ENCODE measurements at regions not wholly inside any gene's neighbourhood (a gene's known extent, or its start where the extent isn't known, plus 50 kb on each side); places are given as distances from the start of the nearest gene placed in this dataset.

- Histone ChIP-seq H3K4me1 (ENCODE audit: insufficient read depth) (peaks cover 5% of the 10 kb centered on the region; the same call in 1 of the 2 replicates), H3K9me2 (ENCODE audit: insufficient read depth) (no peaks in the 10 kb centered on the region), H3K4me2 (no peak overlapping the region), H3K4me3 (no peak overlapping the region), H3F3A (replicated peaks; ENCODE audit: low read depth) (no peaks in the 10 kb centered on the region), H4K20me1 (replicated peaks; ENCODE audit: insufficient read depth) (no peaks in the 10 kb centered on the region), H3K79me2 (replicated peaks; ENCODE audit: insufficient read depth) (no peaks in the 10 kb centered on the region), H3K36me3 (ENCODE audit: insufficient read depth) (no peaks in the 10 kb centered on the region), H2AFZ (no peak overlapping the region), H3K27me3 (ENCODE audit: insufficient read depth) (no peaks in the 10 kb centered on the region), H3K27ac (ENCODE audit: low read depth) (no peak overlapping the region)
- peaks cover 13% of the 10 kb centered on the region for H3K9me3 Mint-ChIP-seq
- H3K4me1 Mint-ChIP-seq = peaks cover 9% of the 10 kb centered on the region
- H3K27me3 Mint-ChIP-seq (ENCODE audit: insufficient read depth, low read depth, poor library complexity) = no peaks in the 10 kb centered on the region
- DNase-seq (ENCODE audit: low spot score) (peak; percentile 59), ATAC-seq (peak; percentile 92)
- TF ChIP-seq NANOG (IDR thresholded peaks at IDR 0.05; ENCODE audit: borderline replicate concordance) (0 out of 2 replicates have a peak, but pooled peaks have one; percentile 23), CREB1 (CRISPR knock-in tag; IDR thresholded peaks at IDR 0.05; ENCODE audit: low read depth) (no peak), ZNF331 (CRISPR knock-in tag; IDR thresholded peaks at IDR 0.05; ENCODE audit: low read depth) (no peak), ZNF114 (CRISPR knock-in tag; IDR thresholded peaks at IDR 0.05) (no peak), EZH2phosphoT487 (IDR thresholded peaks at IDR 0.05; ENCODE audit: unreplicated experiment) (no peak), JUNB (IDR thresholded peaks at IDR 0.05; ENCODE audit: unreplicated experiment) (no peak)
- TF ChIP-seq, protein P1, sequence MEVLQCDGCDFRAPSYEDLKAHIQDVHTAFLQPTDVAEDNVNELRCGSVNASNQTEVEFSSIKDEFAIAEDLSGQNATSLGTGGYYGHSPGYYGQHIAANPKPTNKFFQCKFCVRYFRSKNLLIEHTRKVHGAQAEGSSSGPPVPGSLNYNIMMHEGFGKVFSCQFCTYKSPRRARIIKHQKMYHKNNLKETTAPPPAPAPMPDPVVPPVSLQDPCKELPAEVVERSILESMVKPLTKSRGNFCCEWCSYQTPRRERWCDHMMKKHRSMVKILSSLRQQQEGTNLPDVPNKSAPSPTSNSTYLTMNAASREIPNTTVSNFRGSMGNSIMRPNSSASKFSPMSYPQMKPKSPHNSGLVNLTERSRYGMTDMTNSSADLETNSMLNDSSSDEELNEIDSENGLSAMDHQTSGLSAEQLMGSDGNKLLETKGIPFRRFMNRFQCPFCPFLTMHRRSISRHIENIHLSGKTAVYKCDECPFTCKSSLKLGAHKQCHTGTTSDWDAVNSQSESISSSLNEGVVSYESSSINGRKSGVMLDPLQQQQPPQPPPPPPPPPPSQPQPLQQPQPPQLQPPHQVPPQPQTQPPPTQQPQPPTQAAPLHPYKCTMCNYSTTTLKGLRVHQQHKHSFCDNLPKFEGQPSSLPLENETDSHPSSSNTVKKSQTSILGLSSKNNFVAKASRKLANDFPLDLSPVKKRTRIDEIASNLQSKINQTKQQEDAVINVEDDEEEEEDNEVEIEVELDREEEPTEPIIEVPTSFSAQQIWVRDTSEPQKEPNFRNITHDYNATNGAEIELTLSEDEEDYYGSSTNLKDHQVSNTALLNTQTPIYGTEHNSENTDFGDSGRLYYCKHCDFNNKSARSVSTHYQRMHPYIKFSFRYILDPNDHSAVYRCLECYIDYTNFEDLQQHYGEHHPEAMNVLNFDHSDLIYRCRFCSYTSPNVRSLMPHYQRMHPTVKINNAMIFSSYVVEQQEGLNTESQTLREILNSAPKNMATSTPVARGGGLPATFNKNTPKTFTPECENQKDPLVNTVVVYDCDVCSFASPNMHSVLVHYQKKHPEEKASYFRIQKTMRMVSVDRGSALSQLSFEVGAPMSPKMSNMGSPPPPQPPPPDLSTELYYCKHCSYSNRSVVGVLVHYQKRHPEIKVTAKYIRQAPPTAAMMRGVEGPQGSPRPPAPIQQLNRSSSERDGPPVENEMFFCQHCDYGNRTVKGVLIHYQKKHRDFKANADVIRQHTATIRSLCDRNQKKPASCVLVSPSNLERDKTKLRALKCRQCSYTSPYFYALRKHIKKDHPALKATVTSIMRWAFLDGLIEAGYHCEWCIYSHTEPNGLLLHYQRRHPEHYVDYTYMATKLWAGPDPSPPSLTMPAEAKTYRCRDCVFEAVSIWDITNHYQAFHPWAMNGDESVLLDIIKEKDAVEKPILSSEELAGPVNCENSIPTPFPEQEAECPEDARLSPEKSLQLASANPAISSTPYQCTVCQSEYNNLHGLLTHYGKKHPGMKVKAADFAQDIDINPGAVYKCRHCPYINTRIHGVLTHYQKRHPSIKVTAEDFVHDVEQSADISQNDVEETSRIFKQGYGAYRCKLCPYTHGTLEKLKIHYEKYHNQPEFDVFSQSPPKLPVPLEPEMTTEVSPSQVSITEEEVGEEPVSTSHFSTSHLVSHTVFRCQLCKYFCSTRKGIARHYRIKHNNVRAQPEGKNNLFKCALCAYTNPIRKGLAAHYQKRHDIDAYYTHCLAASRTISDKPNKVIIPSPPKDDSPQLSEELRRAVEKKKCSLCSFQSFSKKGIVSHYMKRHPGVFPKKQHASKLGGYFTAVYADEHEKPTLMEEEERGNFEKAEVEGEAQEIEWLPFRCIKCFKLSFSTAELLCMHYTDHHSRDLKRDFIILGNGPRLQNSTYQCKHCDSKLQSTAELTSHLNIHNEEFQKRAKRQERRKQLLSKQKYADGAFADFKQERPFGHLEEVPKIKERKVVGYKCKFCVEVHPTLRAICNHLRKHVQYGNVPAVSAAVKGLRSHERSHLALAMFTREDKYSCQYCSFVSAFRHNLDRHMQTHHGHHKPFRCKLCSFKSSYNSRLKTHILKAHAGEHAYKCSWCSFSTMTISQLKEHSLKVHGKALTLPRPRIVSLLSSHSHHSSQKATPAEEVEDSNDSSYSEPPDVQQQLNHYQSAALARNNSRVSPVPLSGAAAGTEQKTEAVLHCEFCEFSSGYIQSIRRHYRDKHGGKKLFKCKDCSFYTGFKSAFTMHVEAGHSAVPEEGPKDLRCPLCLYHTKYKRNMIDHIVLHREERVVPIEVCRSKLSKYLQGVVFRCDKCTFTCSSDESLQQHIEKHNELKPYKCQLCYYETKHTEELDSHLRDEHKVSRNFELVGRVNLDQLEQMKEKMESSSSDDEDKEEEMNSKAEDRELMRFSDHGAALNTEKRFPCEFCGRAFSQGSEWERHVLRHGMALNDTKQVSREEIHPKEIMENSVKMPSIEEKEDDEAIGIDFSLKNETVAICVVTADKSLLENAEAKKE (CRISPR knock-in tag; IDR thresholded peaks at IDR 0.05) = no peak
- no peak overlapping the region for H3K27ac Mint-ChIP-seq
- H3K4me3 Mint-ChIP-seq = no peak overlapping the region
- H3K36me3 Mint-ChIP-seq (ENCODE audit: low read depth) = peaks cover 10% of the 10 kb centered on the region; the same call in 2 of the 3 replicates
Measured at GRCh38 chr3:152745646-152746045, 89.3 kb upstream of the P2RY1 start.

- no peak overlapping the region for H3K4me2 ChIP-seq
- no peaks in the 10 kb centered on the region for H3K9me2 ChIP-seq (ENCODE audit: insufficient read depth)
- Mint-ChIP-seq H3K4me1 (no peaks in the 10 kb centered on the region), H3K36me3 (ENCODE audit: low read depth) (peaks cover 10% of the 10 kb centered on the region; the same call in 2 of the 3 replicates), H3K9me3 (peaks cover 9% of the 10 kb centered on the region), H3K27ac (no peak overlapping the region), H3K27me3 (ENCODE audit: insufficient read depth, low read depth, poor library complexity) (peaks cover 3% of the 10 kb centered on the region), H3K4me3 (no peak overlapping the region)
- no peak overlapping the region for H2AFZ ChIP-seq
- no peak overlapping the region for H3K27ac ChIP-seq (ENCODE audit: low read depth)
- no peak overlapping the region for H3K4me3 ChIP-seq
- H3K36me3 ChIP-seq (ENCODE audit: insufficient read depth) = no peaks in the 10 kb centered on the region
- no peaks in the 10 kb centered on the region for H3K4me1 ChIP-seq (ENCODE audit: insufficient read depth)
- H3F3A ChIP-seq (replicated peaks; ENCODE audit: low read depth) = no peaks in the 10 kb centered on the region
- H3K27me3 ChIP-seq (ENCODE audit: insufficient read depth) = no peaks in the 10 kb centered on the region
- DNase-seq (ENCODE audit: low spot score) (no peak), ATAC-seq (no peak)
- H4K20me1 ChIP-seq (replicated peaks; ENCODE audit: insufficient read depth) = no peaks in the 10 kb centered on the region
- TF ChIP-seq EZH2phosphoT487 (IDR thresholded peaks at IDR 0.05; ENCODE audit: unreplicated experiment) (no peak), ZNF331 (CRISPR knock-in tag; IDR thresholded peaks at IDR 0.05; ENCODE audit: low read depth) (no peak), REST (IDR thresholded peaks at IDR 0.05; ENCODE audit: unreplicated experiment) (no peak), CTCF (conservative IDR thresholded peaks at IDR 0.05; ENCODE audit: low read depth in 2 of 2) (no peak), POLR2AphosphoS5 (IDR thresholded peaks at IDR 0.05; ENCODE audit: low read depth) (no peak), CREB1 (CRISPR knock-in tag; IDR thresholded peaks at IDR 0.05; ENCODE audit: low read depth) (no peak)
- H3K79me2 ChIP-seq (replicated peaks; ENCODE audit: insufficient read depth) = no peaks in the 10 kb centered on the region
Measured at GRCh38 chr3:152754303-152754702, 80.6 kb upstream of the P2RY1 start.
